ENCODE measurements at regions not wholly inside any gene's neighbourhood (a gene's known extent, or its start where the extent isn't known, plus 50 kb on each side); places are given as distances from the start of the nearest gene placed in this dataset.

DNA sequence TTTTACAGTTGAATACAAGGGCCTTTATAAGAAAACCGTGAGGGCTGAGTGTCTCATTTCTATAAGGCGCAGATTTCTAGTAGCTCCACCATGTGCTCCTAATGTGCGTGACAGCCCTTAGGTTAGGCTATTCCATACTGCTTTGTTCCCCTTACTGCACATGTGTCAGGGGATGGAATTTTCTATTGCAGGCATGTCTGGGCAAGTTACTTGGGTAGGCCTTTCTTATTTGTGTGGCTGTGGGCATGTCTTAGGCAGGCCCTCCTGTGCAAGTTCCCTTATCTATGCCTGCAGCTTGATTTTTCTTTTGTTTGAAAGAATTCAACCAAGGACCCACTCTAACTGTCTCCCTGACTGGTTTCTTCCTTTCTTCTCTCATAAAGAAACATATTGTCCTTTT is 434.2 kb upstream of the CNTN3 start:
- Histone ChIP-seq H3K4me3 (no peak overlapping the region), H3K27ac (no peak overlapping the region), H3K9me3 (peaks cover 0 to 6% of the 10 kb centered on the region in 2 donors), H3K27me3 (no peaks in the 10 kb centered on the region), H3K4me1 (ENCODE audit: insufficient read depth) (no peaks in the 10 kb centered on the region), H3K36me3 (no peaks in the 10 kb centered on the region)
- TF ChIP-seq, protein P1, sequence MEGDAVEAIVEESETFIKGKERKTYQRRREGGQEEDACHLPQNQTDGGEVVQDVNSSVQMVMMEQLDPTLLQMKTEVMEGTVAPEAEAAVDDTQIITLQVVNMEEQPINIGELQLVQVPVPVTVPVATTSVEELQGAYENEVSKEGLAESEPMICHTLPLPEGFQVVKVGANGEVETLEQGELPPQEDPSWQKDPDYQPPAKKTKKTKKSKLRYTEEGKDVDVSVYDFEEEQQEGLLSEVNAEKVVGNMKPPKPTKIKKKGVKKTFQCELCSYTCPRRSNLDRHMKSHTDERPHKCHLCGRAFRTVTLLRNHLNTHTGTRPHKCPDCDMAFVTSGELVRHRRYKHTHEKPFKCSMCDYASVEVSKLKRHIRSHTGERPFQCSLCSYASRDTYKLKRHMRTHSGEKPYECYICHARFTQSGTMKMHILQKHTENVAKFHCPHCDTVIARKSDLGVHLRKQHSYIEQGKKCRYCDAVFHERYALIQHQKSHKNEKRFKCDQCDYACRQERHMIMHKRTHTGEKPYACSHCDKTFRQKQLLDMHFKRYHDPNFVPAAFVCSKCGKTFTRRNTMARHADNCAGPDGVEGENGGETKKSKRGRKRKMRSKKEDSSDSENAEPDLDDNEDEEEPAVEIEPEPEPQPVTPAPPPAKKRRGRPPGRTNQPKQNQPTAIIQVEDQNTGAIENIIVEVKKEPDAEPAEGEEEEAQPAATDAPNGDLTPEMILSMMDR (IDR thresholded peaks at IDR 0.05): no peak
- TF ChIP-seq EP300 (IDR thresholded peaks at IDR 0.05) (no peak), POLR2A (IDR thresholded peaks at IDR 0.05) (no peak)
- DNase-seq: no peak
- intact Hi-C loops (cut with DNase I): no loop called here
- 57 to 94% (median 71%) methylated on average over 3 of the region's 3 CpGs for WGBS, 3 donors

DNA sequence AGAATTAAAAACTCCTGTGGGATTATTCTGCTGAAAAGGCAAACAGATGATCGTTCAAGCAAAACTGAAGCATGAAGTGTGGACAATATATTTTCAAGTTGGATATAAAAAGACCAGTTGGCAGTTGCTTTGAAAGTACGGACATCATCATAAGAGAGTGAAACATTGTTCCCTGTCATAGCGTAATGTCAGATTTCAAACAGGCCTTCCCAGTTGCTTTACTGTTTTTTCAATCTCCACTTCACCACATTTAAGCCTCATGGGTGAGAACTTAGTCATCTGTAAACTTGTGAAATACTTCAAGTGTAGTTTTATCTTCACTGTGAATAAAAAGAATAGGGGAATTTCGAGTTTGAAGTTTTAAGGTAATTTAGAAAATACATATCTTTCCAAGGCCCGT is 435.1 kb upstream of the CNTN3 start:
- H3K36me3 ChIP-seq: no peaks in the 10 kb centered on the region
- intact Hi-C loops (cut with DNase I): no loop called here
- no peak for DNase-seq
- H3K9me3 ChIP-seq: peaks cover 0 to 1% of the 10 kb centered on the region in 2 donors
- TF ChIP-seq POLR2A (IDR thresholded peaks at IDR 0.05) (no peak), EP300 (IDR thresholded peaks at IDR 0.05) (no peak)
- TF ChIP-seq, protein P1 (IDR thresholded peaks at IDR 0.05): no peak
- no peaks in the 10 kb centered on the region for H3K4me1 ChIP-seq (ENCODE audit: insufficient read depth)
- 73 to 74% (median 73%) methylated on average over 5 of the region's 5 CpGs for WGBS, 3 donors
- H3K27ac ChIP-seq: no peak overlapping the region
- H3K27me3 ChIP-seq: no peaks in the 10 kb centered on the region
- H3K4me3 ChIP-seq: no peak overlapping the region

DNA sequence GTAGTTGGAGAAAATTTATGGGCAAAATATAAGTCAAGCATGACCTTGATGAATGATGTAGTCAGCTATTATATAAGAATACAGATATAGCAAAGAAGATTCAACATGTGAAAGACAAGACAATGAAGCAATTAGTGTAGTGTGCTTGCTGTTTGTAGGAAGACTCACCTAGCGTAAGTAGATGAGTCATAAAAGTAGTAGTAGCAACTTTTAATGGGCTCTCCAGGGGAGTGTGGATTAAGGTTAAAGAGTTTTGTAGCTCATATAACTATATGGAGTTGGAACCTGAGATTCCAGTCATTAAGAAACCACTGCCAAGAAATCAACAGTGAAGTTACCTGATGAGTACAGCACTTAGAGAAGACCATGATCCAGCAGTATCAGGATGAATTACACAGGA is 444.7 kb upstream of the CNTN3 start:
- WGBS, 3 donors: 79 to 87% (median 83%) methylated on average over 1 of the region's 1 CpG
- Histone ChIP-seq H3K9me3 (no peaks in the 10 kb centered on the region), H3K27me3 (no peaks in the 10 kb centered on the region), H3K4me3 (no peak overlapping the region), H3K27ac (no peak overlapping the region), H3K4me1 (ENCODE audit: insufficient read depth) (no peaks in the 10 kb centered on the region), H3K36me3 (no peaks in the 10 kb centered on the region)
- TF ChIP-seq, protein P1 (IDR thresholded peaks at IDR 0.05): no peak
- TF ChIP-seq POLR2A (IDR thresholded peaks at IDR 0.05): no peak
- TF ChIP-seq EP300 (IDR thresholded peaks at IDR 0.05): no peak
- DNase-seq: no peak
- intact Hi-C loops (cut with DNase I): no loop called here

DNA sequence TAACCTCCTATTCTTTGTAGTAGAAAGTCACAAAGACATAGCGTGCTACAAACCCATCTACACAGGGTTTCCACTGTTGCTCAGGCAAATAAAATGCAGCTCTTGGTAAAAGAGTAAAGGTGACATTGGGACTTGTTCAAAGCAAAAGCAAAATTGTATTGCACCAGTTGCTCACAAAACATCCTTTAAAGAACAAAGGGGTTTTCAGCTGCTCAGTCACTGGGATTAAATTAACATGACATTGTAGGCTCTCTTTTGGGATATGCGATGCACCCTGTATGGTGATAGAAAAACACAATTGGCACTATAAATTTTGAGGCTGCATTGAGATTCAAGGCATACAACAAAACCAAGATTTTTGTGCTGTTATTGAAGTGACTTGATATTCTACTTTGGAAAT is 447.3 kb upstream of the CNTN3 start:
- TF ChIP-seq, protein P1 (IDR thresholded peaks at IDR 0.05): no peak
- no peak for TF ChIP-seq POLR2A (IDR thresholded peaks at IDR 0.05)
- no peak for TF ChIP-seq EP300 (IDR thresholded peaks at IDR 0.05)
- Histone ChIP-seq H3K4me3 (no peak overlapping the region), H3K9me3 (no peaks in the 10 kb centered on the region), H3K27me3 (no peaks in the 10 kb centered on the region), H3K4me1 (ENCODE audit: insufficient read depth) (no peaks in the 10 kb centered on the region), H3K36me3 (no peaks in the 10 kb centered on the region), H3K27ac (no peak overlapping the region)
- 88 to 89% (median 88%) methylated on average over 2 of the region's 2 CpGs for WGBS, 3 donors
- DNase-seq: no peak
- intact Hi-C loops (cut with DNase I): no loop called here

DNA sequence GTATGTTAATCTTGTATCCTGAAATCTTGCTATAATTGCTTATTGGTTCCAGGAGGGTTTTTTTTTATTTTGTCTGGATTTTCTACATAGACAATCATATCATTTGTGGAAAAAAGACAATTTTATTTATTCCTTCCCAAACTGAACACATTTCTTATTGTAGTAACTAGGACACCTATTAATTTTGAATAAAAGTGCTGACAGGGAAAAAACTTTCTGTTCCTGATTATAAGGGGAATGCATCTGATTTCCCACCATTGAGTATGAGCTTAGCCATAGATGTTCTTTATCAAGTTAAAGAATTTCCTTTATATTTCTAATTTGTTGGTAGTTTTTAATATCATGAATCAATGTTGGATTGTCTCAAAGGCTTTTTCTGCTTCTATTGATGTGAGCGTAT is 460.7 kb upstream of the CNTN3 start:
- no peak for DNase-seq
- Histone ChIP-seq H3K9me3 (no peaks in the 10 kb centered on the region), H3K27me3 (no peaks in the 10 kb centered on the region), H3K4me1 (ENCODE audit: insufficient read depth) (no peaks in the 10 kb centered on the region), H3K4me3 (no peak overlapping the region), H3K27ac (no peak overlapping the region), H3K36me3 (no peaks in the 10 kb centered on the region)
- intact Hi-C loops (cut with DNase I): no loop called here
- TF ChIP-seq, protein P1 (IDR thresholded peaks at IDR 0.05): no peak
- TF ChIP-seq EP300 (IDR thresholded peaks at IDR 0.05) (no peak), POLR2A (IDR thresholded peaks at IDR 0.05) (no peak)
- 96 to 98% (median 96%) methylated on average over 1 of the region's 1 CpG for WGBS, 3 donors
